Mesenchymal stem cell (in vitro differentiated cells and primary cell): ENCODE measurements at regions not wholly inside any gene's neighbourhood (a gene's known extent, or its start where the extent isn't known, plus 50 kb on each side); places are given as distances from the start of the nearest gene placed in this dataset.
"Not testable (repeated sequence)": the region's sequence is repeated elsewhere in the genome, so short reads cannot be mapped to it uniquely, and the experiment has no call there.

Source experiments
- DNase-seq: peaks from one replicate; pipeline ENCODE4 v3.0.0-alpha.2; 2013
- H2AFZ ChIP-seq: one replicate; pipeline ENCODE4 v1.6.1; 2013; ENCODE audit warnings: low read depth, mild to moderate bottlenecking, control low read depth, inconsistent platforms, low read length, moderate library complexity
- H2AK5ac ChIP-seq: 2 replicates; pipeline ENCODE4 v1.6.1; 2013; ENCODE audit warnings: low read length, moderate library complexity, mild to moderate bottlenecking, inconsistent platforms; ENCODE audit not compliant: severe bottlenecking
- H2BK120ac ChIP-seq: one replicate; pipeline ENCODE4 v1.6.1; 2013; ENCODE audit warnings: low read depth, mild to moderate bottlenecking, inconsistent platforms, low read length, moderate library complexity
- H2BK12ac ChIP-seq, 2 experiments: one replicate each; pipeline ENCODE4 v1.6.1; 2013; ENCODE audit warnings: inconsistent platforms in 2 of 2, low read length in 2 of 2, mild to moderate bottlenecking in 2 of 2, moderate library complexity in 2 of 2, control low read depth in 1 of 2
- H2BK15ac ChIP-seq: one replicate; pipeline ENCODE4 v1.6.1; 2013; ENCODE audit warnings: mild to moderate bottlenecking, low read depth, inconsistent platforms; ENCODE audit not compliant: poor library complexity, severe bottlenecking
- H2BK5ac ChIP-seq: 2 replicates; pipeline ENCODE4 v1.6.1; 2013; ENCODE audit warnings: low read depth, mild to moderate bottlenecking, low read length, control low read depth, inconsistent platforms; ENCODE audit not compliant: poor library complexity, severe bottlenecking
- H3K14ac ChIP-seq, 2 experiments: one replicate each; pipeline ENCODE4 v1.6.1; 2013; ENCODE audit warnings: inconsistent platforms in 2 of 2, low read length in 2 of 2, control low read depth in 1 of 2, mild to moderate bottlenecking in 1 of 2, moderate library complexity in 1 of 2
- H3K18ac ChIP-seq, 2 experiments: one replicate each; pipeline ENCODE4 v1.6.1; 2013; ENCODE audit warnings: inconsistent platforms in 2 of 2, low read length in 2 of 2, control low read depth in 1 of 2, low read depth in 1 of 2, mild to moderate bottlenecking in 1 of 2
- H3K23ac ChIP-seq, 2 experiments: one replicate each; pipeline ENCODE4 v1.6.1; 2013; ENCODE audit warnings: inconsistent platforms in 2 of 2, low read length in 2 of 2, mild to moderate bottlenecking in 2 of 2, moderate library complexity in 2 of 2, control low read depth in 1 of 2
- H3K27ac ChIP-seq: 2 replicates; pipeline ENCODE4 v1.5.1; 2013; ENCODE audit warnings: mild to moderate bottlenecking, moderate library complexity, low read length, control low read depth, inconsistent platforms; ENCODE audit not compliant: poor library complexity, severe bottlenecking
- H3K27me3 ChIP-seq, 2 experiments: 2 replicates each; pipeline versions ENCODE4 v1.6.1 to v1.7.0; 2013; ENCODE audit warnings: low read length in 2 of 2, mild to moderate bottlenecking in 2 of 2, moderate library complexity in 2 of 2, control low read depth in 1 of 2, inconsistent platforms in 1 of 2; ENCODE audit not compliant: control insufficient read depth in 1 of 2, insufficient read depth in 1 of 2
- H3K36me3 ChIP-seq, 2 experiments: 2 replicates each; pipeline versions ENCODE4 v1.6.1 to v1.7.0; 2013; ENCODE audit warnings: low read length in 2 of 2, control low read depth in 1 of 2, inconsistent platforms in 1 of 2, low read depth in 1 of 2, mild to moderate bottlenecking in 1 of 2; ENCODE audit not compliant: insufficient read depth in 2 of 2, control insufficient read depth in 1 of 2
- H3K4ac ChIP-seq, 2 experiments: one replicate each; pipeline ENCODE4 v1.6.1; 2013; ENCODE audit warnings: inconsistent platforms in 2 of 2, low read length in 2 of 2, mild to moderate bottlenecking in 2 of 2, moderate library complexity in 2 of 2, control low read depth in 1 of 2, low read depth in 1 of 2
- H3K4me1 ChIP-seq: 2 replicates; pipeline ENCODE4 v1.6.1; 2013; ENCODE audit warnings: low read depth, low read length, control low read depth; ENCODE audit not compliant: control insufficient read depth, insufficient read depth
- H3K4me2 ChIP-seq: 2 replicates; pipeline ENCODE4 v1.6.1; 2013; ENCODE audit warnings: low read length, mild to moderate bottlenecking, inconsistent platforms; ENCODE audit not compliant: poor library complexity, severe bottlenecking
- H3K4me3 ChIP-seq, 2 experiments: 2 replicates each; pipeline versions ENCODE4 v1.5.1 to v1.7.0; 2013; ENCODE audit warnings: low read length in 2 of 2, mild to moderate bottlenecking in 2 of 2, control low read depth in 1 of 2, low read depth in 1 of 2; ENCODE audit not compliant: insufficient read depth in 1 of 2
- H3K79me1 ChIP-seq: replicated peaks from 2 replicates; pipeline ENCODE4 v1.6.1; 2013; ENCODE audit warnings: mild to moderate bottlenecking, control low read depth, low read length, inconsistent platforms; ENCODE audit not compliant: poor library complexity, severe bottlenecking
- H3K9ac ChIP-seq: 2 replicates; pipeline ENCODE4 v1.7.0; 2013; ENCODE audit warnings: mild to moderate bottlenecking, low read length, moderate library complexity
- H3K9me3 ChIP-seq: 2 replicates; pipeline ENCODE4 v1.7.0; 2013; ENCODE audit warnings: mild to moderate bottlenecking, low read length; ENCODE audit not compliant: control insufficient read depth
- H4K8ac ChIP-seq: one replicate; pipeline ENCODE4 v1.6.1; 2013; ENCODE audit warnings: inconsistent platforms, mild to moderate bottlenecking, low read length, moderate library complexity
- H4K91ac ChIP-seq: one replicate; pipeline ENCODE4 v1.6.1; 2013; ENCODE audit warnings: mild to moderate bottlenecking, low read length, inconsistent platforms
- WGBS: methylation state at CpG from one replicate; pipeline ENCODE4 v1.1.7; 2013; ENCODE audit warnings: mixed read lengths; 5-methylcytosine and 5-hydroxymethylcytosine counted together

- Histone ChIP-seq H2BK5ac (no peak overlapping the region), H3K27me3 (no peaks in the 10 kb centered on the region), H3K14ac (no peak overlapping the region), H3K36me3 (no peaks in the 10 kb centered on the region), H3K4me3 (no peak overlapping the region), H2BK120ac (no peak overlapping the region), H2BK15ac (no peak overlapping the region), H4K91ac (no peak overlapping the region), H3K79me1 (no peaks in the 10 kb centered on the region), H3K4ac (no peak overlapping the region), H2BK12ac (no peak overlapping the region), H4K8ac (no peak overlapping the region), H3K9me3 (no peaks in the 10 kb centered on the region), H3K18ac (no peak overlapping the region), H3K4me2 (no peak overlapping the region), H3K23ac (no peak overlapping the region), H2AFZ (no peak overlapping the region), H3K27ac (no peak overlapping the region), H2AK5ac (no peak overlapping the region), H3K4me1 (no peaks in the 10 kb centered on the region), H3K9ac (no peak overlapping the region)
- WGBS: 100% methylated on average over 1 of the region's 3 CpGs
- DNase-seq: no peak
Measured at GRCh38 chr16:17964196-17964595, 372.3 kb downstream of the NPIPA8 start.

GRCh38 chr16:17963185-17963836 is 373.2 kb downstream of the NPIPA8 start:
- Histone ChIP-seq H2AK5ac (no peak overlapping the region), H3K9me3 (no peaks in the 10 kb centered on the region), H3K9ac (no peak overlapping the region), H3K4me1 (no peaks in the 10 kb centered on the region), H2BK12ac (no peak overlapping the region), H3K27ac (no peak overlapping the region), H3K14ac (no peak overlapping the region), H2BK120ac (no peak overlapping the region), H3K4me2 (no peak overlapping the region), H3K4me3 (no peak overlapping the region), H3K27me3 (no peaks in the 10 kb centered on the region), H2AFZ (no peak overlapping the region), H3K79me1 (no peaks in the 10 kb centered on the region), H2BK5ac (no peak overlapping the region), H3K4ac (no peak overlapping the region), H3K18ac (no peak overlapping the region), H3K23ac (no peak overlapping the region), H3K36me3 (no peaks in the 10 kb centered on the region), H4K8ac (no peak overlapping the region), H2BK15ac (no peak overlapping the region), H4K91ac (no peak overlapping the region)
- DNase-seq: no peak
- 59% methylated on average over 10 of the region's 12 CpGs for WGBS

- Histone ChIP-seq H3K79me1 (no peaks in the 10 kb centered on the region), H2BK15ac (no peak overlapping the region), H3K27me3 (no peaks in the 10 kb centered on the region), H3K4ac (no peak overlapping the region), H3K4me1 (no peaks in the 10 kb centered on the region), H2BK5ac (no peak overlapping the region), H2AFZ (no peak overlapping the region), H3K4me3 (no peak overlapping the region), H3K4me2 (no peak overlapping the region), H2BK120ac (no peak overlapping the region), H4K8ac (no peak overlapping the region), H3K27ac (no peak overlapping the region), H4K91ac (no peak overlapping the region), H3K18ac (no peak overlapping the region), H3K9ac (no peak overlapping the region), H2BK12ac (no peak overlapping the region), H3K14ac (no peak overlapping the region), H3K23ac (no peak overlapping the region), H3K9me3 (peaks cover 4% of the 10 kb centered on the region), H3K36me3 (no peaks in the 10 kb centered on the region), H2AK5ac (no peak overlapping the region)
- DNase-seq: no peak
- 37% methylated on average over 3 of the region's 3 CpGs for WGBS
Measured at GRCh38 chr16:17962726-17963125, 373.8 kb downstream of the NPIPA8 start.

- not testable (repeated sequence) for H2AK5ac ChIP-seq, H3K4me3 ChIP-seq, H2AFZ ChIP-seq, DNase-seq, H2BK5ac ChIP-seq, H4K91ac ChIP-seq, H3K14ac ChIP-seq, H3K27me3 ChIP-seq, H2BK120ac ChIP-seq, H3K23ac ChIP-seq, H3K27ac ChIP-seq, H2BK12ac ChIP-seq, H3K36me3 ChIP-seq, H3K79me1 ChIP-seq, H2BK15ac ChIP-seq, H4K8ac ChIP-seq, H3K4me1 ChIP-seq, H3K4me2 ChIP-seq, H3K18ac ChIP-seq, H3K9ac ChIP-seq, H3K4ac ChIP-seq, H3K9me3 ChIP-seq
- WGBS: 80% methylated on average over 6 of the region's 8 CpGs
Measured at GRCh38 chr16:17961822-17962221, 374.7 kb downstream of the NPIPA8 start.
